ENCODE measurements at regions not wholly inside any gene's neighbourhood (a gene's known extent, or its start where the extent isn't known, plus 50 kb on each side); places are given as distances from the start of the nearest gene placed in this dataset.

DNA sequence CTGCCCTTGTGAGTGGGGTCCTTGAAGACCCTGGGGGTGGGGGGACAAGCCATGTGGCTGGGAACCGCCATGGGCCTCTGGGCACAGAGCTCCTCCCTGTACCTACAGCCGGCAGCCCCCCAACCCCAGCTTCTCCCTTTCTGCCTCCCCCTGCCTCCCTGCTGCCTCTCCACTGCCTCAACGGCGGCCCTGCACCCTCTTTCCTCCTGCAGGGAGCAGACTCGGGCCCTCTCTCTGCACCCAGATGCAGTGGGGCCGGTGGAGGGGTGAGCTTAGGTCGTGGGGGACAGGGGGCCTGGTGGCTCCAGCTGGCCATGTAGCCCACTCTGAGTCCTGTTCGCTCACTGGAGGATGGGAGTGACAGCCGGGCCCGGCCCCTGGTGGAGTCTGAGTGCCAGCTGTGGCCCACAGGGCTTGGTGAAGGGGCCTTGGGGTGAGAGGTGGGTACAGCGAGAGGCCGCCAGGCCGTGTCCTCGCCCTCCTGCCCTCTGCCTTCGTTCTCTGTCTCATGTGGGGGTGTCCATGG is 139.3 kb upstream of the COL5A1 start:
- no peak for DNase-seq (ENCODE audit: low read depth)

DNA sequence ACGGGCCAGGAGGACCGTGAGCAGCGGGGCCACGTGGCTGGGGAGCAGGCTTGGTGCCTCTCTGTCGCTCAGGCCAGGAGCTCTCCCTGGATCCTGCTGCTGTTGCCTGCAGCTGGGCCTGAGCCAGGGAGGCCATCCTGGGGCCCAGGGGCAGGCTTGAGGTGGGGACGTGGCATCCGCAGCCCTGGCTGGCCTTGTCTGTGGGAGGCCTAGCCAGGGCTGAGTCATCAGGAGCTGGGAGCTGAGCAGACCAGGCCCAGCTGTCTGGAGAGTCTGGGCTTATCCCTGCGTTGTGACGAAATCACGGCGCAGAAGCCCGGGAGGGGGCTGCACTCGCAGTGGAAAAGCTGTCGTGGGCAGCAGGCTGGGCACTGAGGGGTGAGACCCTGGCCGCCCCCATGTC is 138.8 kb upstream of the COL5A1 start:
- DNase-seq (ENCODE audit: low read depth): peak; percentile 99

DNA sequence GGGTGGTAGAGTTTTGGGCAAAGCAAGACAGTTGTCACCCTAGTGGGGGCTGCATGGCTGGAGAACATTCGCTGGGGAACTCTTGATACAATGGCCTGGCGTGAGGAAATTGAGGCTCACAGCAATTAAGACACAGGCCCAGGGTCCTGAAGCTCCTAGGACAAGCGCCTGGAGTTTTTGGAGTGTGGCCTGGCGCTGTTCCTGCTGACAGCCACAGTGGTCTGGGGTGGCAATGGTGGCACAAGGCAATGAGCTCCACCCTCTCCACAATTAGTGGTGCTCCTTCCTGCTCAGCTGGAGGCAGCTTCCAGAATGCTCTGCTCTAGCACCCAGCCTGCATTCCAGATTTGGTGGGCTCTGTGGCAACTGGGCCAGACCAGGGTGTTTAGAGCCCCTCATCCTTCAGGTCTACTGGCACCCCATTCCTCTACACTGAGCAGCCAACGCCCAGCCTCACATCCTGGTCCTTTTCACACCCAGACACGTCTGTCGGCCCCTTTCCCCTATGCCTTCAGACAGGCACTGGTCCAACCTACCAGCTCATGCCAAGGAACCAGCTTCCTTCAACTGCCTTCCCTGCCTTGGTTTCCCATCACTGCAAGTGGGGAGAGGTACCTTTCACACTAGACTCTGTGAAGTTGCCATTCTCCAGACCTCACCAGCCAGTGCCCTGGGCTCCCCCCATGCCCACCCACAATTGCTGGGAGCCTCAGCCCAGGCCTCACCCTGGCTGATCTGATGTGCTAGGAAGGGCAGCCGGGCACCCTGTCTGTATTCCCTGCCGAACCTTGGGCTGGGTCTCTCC is 138.1 kb upstream of the COL5A1 start:
- peak; percentile 41 for DNase-seq (ENCODE audit: low read depth)

DNA sequence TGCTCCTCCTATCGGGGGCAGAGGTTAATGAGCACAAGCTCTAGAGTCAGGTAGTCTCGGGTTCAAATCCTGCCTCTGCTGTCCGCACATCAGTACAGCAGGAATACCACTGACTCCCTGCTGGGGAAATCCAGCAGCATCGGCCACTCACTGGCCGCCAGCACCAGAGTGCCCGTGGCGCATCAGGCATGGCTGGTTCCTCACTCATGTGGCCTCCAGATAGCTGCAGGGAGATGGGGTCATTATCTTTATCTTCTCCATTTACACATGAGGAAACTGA is 137.6 kb upstream of the COL5A1 start:
- no peak for DNase-seq (ENCODE audit: low read depth)

DNA sequence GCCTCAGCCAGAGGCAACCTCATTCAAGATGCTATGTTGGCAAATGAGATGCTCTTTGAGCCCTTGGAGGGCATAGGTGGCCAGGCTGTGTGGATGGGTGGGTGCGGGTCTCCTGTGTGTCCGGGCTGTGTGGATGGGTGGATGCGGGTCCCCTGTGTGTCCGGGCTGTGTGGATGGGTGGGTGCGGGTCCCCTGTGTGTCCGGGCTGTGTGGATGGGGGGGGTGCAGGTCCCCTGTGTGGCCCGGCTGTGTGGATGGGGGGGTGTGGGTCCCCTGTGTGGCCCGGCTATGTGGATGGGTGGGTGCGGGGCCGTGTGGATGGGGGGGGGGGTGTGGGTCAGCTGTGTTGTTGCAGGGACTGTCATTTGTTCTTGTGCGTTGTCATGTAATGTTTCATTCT is 136.6 kb upstream of the COL5A1 start:
- no peak for DNase-seq (ENCODE audit: low read depth)

DNA sequence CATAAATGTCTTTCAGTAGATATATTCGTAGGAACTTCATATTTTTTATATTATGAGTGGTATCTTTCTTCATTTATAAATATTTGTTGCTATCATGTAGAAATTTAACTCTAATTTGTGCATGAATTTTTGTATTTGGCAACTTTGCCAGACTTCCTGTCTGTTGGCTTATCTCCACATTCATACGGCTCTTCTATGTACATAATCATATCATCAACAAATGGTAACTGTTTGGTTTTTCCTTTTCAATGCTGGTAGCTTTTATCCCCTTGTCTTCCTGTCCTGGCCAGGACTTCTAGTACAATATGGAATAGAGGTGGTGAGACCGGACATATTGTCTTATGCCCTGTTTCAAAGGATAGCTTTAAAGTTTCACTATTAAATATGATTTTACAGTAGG is 132.3 kb upstream of the COL5A1 start:
- no peak for DNase-seq (ENCODE audit: low read depth)

DNA sequence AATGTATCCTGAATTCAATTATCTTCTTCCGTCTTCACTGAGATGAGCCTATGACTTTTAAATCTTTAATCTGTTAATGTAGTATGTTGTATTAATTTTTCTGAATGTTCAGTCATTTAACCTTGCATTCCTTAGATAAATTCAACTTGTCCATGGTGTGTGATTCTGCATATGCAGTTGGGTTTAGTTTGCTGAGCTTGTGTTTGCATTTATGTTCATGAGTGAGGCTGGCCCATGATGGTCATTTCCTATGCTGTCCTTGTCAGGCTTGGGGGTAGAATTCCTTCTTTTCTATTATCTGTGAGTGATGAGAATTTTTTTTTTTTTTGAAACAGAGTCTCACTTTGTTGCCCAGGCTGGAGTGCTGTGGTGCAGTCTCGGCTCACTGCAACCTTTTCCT is 131.8 kb upstream of the COL5A1 start:
- DNase-seq (ENCODE audit: low read depth): no peak

DNA sequence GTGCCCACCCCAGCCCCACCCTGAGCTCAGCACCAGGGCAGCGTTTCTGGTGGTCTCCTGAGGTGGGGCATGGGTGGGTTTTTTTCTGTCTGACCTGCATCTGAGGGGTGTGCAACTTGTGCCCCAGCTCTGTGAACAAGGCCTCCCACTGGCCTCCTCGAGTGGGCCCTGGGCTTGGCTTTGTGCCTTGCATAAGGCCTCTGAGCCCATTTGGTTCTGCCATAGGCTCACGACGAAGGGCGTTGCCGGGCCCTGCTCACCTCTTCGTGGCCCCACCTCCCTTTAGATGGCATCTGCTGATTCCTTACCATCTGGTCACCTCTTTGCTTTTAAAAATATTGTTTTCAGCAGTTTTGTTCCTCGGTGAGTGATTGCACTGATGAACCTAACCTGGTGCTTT is 127.1 kb upstream of the COL5A1 start:
- no peak for DNase-seq (ENCODE audit: low read depth)

DNA sequence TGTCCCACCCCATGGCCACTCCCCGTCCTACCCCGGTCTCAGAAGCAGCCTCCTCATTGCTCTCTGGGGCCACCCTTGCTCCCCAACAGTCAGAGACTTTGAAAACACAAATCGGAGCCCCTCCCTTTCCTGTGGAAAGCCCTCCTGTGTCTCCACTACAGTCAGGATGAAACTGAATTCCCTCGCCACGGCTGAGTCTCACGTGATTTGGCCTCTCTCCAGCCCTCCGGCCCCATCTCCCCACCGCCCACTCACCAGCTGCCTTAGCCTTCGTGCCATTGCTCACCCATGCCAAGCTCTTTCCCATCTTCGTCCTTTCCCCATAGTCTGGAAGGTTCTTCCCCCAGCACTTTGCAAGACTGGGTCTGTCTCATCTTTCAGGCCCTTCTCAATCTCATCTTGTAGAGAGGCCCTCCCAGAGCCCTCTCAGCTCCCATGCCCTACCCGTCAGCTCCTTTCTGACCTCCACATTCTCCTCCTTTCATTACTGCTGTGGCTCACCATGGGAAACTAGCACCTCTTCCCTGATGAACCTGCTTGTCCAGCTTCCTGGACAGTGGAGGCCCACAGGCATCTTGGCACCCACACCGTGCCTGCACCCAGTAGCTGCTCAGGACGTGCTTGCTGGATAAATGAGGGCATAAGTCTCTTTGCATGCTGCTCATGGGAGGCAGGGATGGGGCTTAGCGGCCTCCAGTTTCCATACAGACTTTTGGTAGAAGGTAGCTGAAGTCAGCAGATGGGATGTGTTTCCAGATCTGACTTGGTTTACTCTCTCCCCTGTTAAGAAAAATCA is 126.4 kb upstream of the COL5A1 start:
- no peak for DNase-seq (ENCODE audit: low read depth)

DNA sequence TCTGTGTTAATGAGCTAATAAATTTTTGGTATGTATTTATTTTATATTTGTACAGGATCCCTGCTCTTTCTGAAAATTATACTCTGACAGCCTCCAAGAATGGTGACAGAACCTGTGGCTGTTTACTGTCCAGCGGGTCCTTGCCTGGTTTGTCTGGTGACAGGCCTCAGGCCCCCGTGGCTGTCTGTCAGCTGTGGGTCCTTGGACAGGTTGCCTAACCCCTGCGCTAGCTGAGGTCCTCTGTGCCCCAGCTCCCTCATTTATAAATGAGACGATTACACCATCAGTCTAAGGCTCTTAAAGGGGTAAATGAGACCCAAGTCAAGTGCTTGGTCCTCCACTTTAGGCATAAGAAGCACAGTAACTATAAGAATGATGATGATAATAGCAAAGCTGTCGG is 125.1 kb upstream of the COL5A1 start:
- DNase-seq (ENCODE audit: low read depth): no peak

DNA sequence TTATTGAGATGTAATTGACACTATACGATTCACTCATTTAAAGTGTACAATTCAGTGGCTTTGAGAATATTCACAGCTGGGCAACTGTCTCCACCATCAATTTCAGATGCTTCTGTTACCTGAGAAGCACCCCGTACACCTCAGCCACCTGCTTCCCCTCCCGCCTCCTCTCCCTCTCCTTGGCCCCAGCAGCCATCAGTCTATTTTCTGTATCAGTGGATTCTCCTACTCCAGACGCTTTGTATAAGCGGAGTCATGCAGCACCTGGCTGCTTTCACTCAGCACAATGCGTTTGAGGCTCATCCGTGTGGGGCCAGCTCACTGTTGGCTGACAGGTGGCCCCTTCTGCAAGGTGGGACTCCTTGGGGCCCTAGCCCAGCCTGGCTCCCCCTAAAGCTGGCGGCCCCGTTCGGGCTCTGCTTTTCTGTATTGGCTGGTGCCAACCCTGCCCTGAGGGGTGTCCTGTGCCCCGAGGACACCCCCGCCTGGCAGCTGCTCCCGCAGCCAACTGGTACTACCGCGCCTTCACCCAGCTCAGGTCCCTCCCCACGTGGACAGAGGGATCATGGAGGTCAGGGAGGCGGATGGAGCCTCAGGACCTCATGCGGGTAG is 124.4 kb upstream of the COL5A1 start:
- no peak for DNase-seq (ENCODE audit: low read depth)

DNA sequence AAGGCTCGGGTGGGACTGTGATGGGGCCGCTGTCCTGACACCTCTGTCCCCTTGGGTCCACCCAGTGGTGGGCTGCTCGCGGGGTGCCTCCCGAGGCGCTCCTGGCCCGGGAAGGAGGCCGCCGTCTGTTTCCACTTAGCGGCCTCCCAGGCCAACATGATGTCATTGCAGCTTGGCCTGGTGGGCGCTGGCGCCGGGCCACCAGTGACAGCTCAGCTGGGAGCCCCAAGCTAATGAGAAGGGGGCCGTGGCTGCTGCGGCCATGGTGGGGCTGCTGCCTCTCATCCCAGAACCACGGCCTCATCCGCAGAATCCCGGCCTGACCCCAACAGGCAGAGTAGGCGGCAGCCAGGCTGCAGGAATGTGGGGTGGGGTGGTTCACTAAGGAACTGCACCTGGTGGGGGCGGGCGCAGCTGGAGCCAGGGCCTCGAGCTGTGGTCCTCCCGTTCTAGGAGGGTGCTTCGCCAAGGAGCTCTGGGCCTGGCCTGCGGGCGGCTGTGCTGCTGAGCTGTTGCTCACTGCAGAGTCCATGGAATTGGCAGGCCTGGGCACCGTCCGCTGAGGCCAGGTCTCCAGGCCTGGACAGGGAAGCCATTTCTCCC is 123.5 kb upstream of the COL5A1 start:
- no peak for DNase-seq (ENCODE audit: low read depth)

DNA sequence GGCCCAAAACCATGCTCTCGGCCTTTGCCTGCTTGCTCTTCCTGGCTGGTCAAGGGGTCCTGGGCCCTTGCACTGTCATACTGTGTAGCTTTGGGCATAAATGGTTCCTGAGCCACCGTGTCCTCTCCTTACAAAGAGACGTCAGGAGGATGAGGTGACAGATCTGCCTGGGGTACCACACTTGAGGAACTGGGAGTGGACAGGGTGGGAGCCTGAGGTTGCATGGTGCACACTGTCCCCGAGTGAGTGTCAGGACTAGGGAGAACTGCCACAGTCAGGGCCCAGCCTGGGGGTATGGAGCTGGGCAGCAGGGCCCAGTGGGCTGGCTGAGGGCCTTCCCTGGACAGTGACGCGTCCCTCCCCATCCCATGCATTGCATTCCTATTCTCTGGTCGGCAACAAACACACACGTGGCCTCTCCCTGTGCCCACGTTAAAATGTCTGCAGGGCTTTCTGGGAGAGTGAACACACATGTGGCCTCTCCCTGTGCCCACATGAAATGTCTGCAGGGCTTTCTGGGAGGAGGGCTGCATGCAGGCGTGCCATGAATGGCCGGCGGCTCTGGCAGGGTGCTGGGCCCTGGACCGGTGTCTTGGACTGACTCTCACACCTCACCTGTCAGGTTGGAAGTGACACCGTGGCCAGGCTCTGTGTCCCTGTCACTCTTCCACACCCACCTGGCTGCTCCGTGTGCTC is 122.1 kb upstream of the COL5A1 start:
- no peak for DNase-seq (ENCODE audit: low read depth)

DNA sequence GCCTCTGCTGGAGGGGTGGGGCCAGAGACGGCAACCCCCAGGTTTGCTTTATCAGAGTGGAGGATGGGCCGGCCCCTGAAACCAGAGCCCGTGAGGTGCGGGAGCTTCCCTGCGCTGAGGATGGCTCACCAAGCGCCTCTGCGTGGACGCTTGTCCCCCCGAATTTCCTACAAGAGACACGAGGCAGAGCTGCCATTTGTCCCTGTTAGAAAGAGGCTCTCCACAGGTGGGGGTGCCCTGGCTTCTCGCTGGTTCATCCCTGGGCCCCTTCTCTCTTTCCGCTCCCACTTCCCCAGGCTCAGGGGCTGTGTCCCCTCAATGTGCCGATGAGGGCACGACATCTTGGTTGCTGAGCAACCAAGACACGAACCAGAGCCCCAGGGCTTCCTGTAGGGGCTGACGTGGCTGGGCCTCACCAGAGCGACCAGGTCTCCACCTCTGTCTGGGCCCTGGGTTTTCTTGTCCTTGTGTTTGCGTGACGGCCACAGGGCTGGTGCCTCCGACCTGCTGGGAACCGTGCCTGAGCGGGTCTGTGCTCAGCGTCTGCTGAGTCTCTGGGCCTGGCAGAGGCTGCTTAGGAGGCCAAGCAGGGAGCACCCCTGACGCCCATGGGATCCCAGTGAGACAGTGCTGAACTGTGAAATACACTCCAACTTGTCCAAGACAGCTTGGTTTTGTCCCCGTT is 119.6 kb upstream of the COL5A1 start:
- DNase-seq (ENCODE audit: low read depth): no peak

DNA sequence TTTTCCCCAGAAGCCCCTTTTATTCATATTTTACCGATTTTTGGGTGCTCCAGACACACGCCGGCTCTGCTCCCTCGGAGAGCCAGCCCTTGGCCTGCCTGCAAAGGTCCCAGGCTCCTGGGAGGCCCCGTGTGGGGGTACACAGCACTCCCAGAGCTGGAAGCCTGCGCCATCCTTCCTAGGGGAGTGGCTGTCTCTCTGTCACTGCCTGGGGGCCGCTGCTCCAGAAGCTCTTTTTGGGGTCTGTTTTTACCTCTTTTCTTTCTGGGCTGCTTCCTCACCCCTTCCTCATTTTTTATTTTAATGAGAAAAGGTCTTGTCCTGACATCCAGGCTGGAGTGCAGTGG is 119.1 kb upstream of the COL5A1 start:
- DNase-seq (ENCODE audit: low read depth): no peak

DNA sequence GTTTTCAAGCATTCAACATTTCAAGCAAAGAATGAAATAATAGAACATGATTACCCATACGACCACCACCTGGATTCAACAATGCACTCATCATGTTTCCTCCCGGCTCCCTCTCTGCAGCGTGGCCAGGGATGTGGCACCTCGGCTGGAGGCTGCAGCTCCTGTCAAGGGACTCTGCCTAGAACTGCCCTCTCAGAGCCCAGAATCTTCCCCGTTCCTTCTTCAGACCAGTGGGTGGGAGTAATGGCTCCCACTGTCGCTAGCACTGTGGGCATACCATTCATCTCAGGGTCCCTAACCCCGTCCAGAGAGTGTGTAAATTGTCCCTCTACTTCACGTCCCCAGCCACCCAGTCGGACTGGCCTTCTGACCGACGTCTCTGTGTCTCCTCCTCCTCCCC is 118.6 kb upstream of the COL5A1 start:
- DNase-seq (ENCODE audit: low read depth): no peak

DNA sequence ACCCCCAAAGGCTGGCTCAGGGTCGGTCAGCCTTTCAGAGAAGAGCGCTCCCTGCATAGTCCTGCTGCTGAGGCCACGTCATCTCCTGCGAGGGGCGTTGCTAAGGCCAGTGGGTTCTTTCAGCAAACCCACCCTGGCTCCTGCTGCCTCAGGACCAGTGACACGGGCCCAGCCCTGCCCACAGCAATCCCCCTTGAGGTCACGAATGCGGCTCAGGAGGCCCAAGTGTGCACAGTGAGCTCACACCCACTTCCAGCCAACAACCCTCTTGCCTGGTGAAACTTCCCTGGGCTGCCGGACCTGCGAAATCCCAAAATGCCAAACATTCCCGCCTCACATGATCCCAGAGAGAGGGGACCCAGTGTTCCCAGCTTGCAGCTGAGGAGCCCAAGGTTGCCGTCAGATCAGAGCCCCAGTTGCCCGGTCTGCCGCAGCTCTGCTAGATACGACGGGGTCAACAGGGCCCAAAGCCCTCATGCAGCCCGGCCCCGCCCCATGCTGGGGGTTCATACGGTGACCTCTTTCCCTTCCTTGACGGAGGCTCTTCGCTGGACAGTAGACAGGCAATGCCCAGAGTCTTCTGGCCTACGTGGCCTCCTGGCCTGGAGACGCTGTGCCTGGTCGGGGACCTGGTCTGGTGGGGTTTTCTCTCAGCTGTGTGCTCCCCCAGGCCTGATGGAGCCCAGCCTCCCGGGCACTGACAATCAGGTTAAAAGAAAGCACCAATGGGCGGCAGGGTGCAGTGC is 116.4 kb upstream of the COL5A1 start:
- no peak for DNase-seq (ENCODE audit: low read depth)

DNA sequence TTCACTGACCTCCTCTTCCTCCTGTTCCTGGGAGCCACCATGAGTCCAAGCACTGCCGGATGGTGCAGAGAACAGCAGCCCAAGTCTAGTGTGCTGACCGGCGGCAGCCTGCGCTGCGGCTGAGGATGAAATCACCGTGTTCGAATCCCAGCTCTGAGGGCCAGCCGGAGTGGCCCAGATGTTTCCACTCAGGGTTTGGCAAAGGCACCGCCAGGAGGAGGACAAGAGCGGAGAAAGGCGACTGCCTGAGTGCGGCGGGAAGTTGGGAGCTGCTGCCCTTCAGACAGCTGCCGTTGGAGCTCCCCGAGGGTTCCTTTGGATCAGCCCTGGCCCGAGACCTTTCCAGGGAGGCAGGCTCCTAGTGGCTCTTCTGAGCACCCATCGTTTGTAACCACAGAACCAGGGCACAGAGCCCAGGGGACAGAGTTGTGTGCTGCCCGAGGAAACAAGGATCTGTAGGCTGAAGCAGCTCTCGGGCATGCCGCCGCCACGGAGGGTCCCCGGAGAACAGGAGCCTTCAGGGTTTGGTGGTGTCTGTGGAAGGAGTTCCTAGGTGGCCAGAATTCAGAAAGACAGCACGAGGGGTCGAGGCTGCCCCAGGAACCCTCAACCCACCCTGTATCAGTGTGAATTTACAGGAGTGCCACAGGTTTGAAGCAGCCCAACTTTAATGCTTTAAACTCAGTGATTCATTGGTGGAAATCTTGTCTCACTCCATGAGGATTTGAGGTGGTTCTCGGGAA is 115.6 kb upstream of the COL5A1 start:
- peak; percentile 39 for DNase-seq (ENCODE audit: low read depth)

DNA sequence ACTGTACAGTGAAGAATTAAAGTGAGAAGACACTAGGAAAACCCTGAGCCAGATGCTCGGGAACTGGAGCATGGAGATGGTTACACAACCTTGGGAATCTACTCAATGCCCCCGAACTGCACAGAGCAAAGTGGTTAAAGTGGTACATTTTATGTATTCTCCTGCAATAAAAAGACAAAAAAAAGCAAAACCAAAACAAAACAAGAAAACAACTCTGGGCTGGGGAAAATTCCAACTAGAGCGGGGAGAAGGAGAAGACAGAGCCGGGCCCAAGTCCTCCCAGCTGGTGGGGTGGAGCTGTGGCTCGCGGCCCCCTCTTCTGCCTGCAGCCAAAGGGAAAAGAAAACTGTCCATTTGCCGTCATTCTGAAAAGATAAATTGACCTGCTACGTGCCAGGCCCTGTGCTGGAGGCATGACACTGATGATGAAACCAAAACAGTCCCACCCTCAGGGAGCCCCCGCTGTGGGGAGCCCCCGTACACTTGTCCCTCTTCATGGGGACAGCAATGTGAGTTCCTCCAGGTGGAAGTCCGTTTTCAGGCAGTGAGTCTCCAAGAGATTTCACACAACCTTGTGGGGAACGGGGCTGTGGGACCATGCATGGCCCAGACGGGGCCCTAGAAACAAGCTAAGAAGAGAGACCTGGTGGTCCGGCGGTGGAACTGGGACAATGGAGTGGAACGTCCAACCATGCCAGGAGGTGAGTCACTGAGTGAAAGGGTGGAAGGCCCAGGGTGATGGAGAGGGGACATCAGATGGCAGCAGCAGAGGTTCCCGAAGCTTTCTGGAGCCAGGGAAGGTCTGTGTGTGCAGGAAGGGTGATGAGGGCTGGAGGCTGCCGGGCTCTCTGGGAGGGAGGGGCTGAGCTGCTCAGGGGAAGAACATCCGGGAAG is 114.8 kb upstream of the COL5A1 start:
- DNase-seq (ENCODE audit: low read depth): no peak
